GM12878 (cell line): ENCODE measurements at regions not wholly inside any gene's neighbourhood (a gene's known extent, or its start where the extent isn't known, plus 50 kb on each side); places are given as distances from the start of the nearest gene placed in this dataset.

Experiments
- ATAC-seq: fragments of 200-7000 bp; cut with Tn5 transposase; 3 replicates; pipeline ENCODE4 v1.9.1; 2020; ENCODE audit warnings: mild to moderate bottlenecking, moderate library complexity
- BruUV-seq: library from RNA; stranded (reverse); fragments of 400-500 nt; replicated peaks from 2 replicates; lab custom pipeline; 2021; lab: Mats Ljungman, UMichigan
- CTCF ChIA-PET: fragments of 300-600 bp; sonication (Branson Sonifier 250); formaldehyde crosslinking; extraction: SDS; loops from one replicate; lab custom pipeline; 2021; ENCODE audit warnings: inconsistent platforms; lab: Yijun Ruan, JAX
- POLR2A ChIA-PET: fragments of 350-600 bp; formaldehyde crosslinking; extraction: SDS; loops from one replicate; lab custom pipeline; 2021; ENCODE audit warnings: inconsistent platforms; lab: Charles Lee
- RAD21 ChIA-PET: fragments of 300-600 bp; sonication (Branson Sonifier 250); formaldehyde crosslinking; loops from one replicate; lab custom pipeline; 2023; ENCODE audit warnings: antibody characterized with exemption; ENCODE audit not compliant: unreplicated experiment; lab: Charles Lee
- SMC1A ChIA-PET: fragments of 300-600 bp; sonication (Branson Sonifier 250); formaldehyde crosslinking; loops from one replicate; lab custom pipeline; 2023; ENCODE audit not compliant: unreplicated experiment, uncharacterized antibody; lab: Charles Lee
- DNase-seq: peaks from one replicate; pipeline ENCODE4 v3.0.0-alpha.2; 2011; ENCODE audit warnings: low read depth, low spot score
- FAIRE-seq: peaks from 3 replicates; lab custom pipeline; 2011; peaks lifted over from hg19 to GRCh38; lab: Jason Lieb, UNC
- H2AFZ ChIP-seq: 2 replicates; pipeline ENCODE4 v1.6.0; 2011; ENCODE audit warnings: low read depth, low read length, control low read depth; ENCODE audit not compliant: control insufficient read depth
- H3K27ac ChIP-seq: 2 replicates; pipeline ENCODE4 v1.5.1; 2011; ENCODE audit warnings: control low read depth; ENCODE audit not compliant: control insufficient read depth, insufficient read depth
- H3K27me3 ChIP-seq, 2 experiments: replicated peaks in 1 of 2; 2 replicates each; pipeline versions ENCODE4 v1.6.0 to v1.6.1; 2011; ENCODE audit warnings: low read length in 1 of 2; ENCODE audit not compliant: control insufficient read depth in 2 of 2, insufficient read depth in 2 of 2
- H3K36me3 ChIP-seq, 2 experiments: 2 replicates each; pipeline ENCODE4 v1.5.1; 2011; ENCODE audit warnings: low read length in 1 of 2; ENCODE audit not compliant: control insufficient read depth in 2 of 2, insufficient read depth in 2 of 2
- H3K4me1 ChIP-seq: 2 replicates; pipeline ENCODE4 v1.6.1; 2011; ENCODE audit warnings: mild to moderate bottlenecking, low read length, moderate library complexity, mixed read lengths; ENCODE audit not compliant: control insufficient read depth, insufficient read depth
- H3K4me2 ChIP-seq: 2 replicates; pipeline ENCODE4 v1.6.0; 2011; ENCODE audit warnings: control low read depth; ENCODE audit not compliant: control insufficient read depth, insufficient read depth
- H3K4me3 ChIP-seq: fragments of 200-600 bp; sonication (generic); 2 replicates; pipeline ENCODE4 v1.5.1; 2016
- H3K79me2 ChIP-seq: 2 replicates; pipeline ENCODE4 v1.6.0; 2011; ENCODE audit warnings: low read length; ENCODE audit not compliant: control insufficient read depth, insufficient read depth
- H3K9ac ChIP-seq: 2 replicates; pipeline ENCODE4 v1.8.0; 2011; ENCODE audit warnings: low read length, control low read depth, mixed read lengths; ENCODE audit not compliant: control insufficient read depth, insufficient read depth
- H3K9me3 ChIP-seq: replicated peaks from 3 replicates; pipeline ENCODE4 v1.5.1; 2011; ENCODE audit warnings: mild to moderate bottlenecking, low read length; ENCODE audit not compliant: control insufficient read depth, insufficient read depth
- H4K20me1 ChIP-seq: 2 replicates; pipeline ENCODE4 v1.6.0; 2011; ENCODE audit not compliant: control insufficient read depth, insufficient read depth
- ATF7 ChIP-seq: fragments of 450-650 bp; IDR thresholded peaks from 2 replicates; pipeline ENCODE4 v1.6.1; 2016; ENCODE audit warnings: low read depth, mild to moderate bottlenecking
- FOXK2 ChIP-seq: fragments of 450-650 bp; IDR thresholded peaks from 2 replicates; pipeline ENCODE4 v1.6.1; 2017; ENCODE audit warnings: mild to moderate bottlenecking, moderate library complexity
- GATAD2B ChIP-seq: fragments of 450-650 bp; conservative IDR thresholded peaks from 2 replicates; pipeline ENCODE4 v1.6.1; 2017; ENCODE audit warnings: low read depth, mild to moderate bottlenecking, moderate library complexity
- IKZF1 ChIP-seq: fragments of 450-650 bp; conservative IDR thresholded peaks from 2 replicates; pipeline ENCODE4 v1.6.1; 2017; ENCODE audit warnings: antibody characterized with exemption, mild to moderate bottlenecking
- SRF ChIP-seq, 2 experiments: IDR thresholded peaks; 2 replicates each; pipeline ENCODE4 v1.6.1; 2011; ENCODE audit warnings: low read depth in 2 of 2, low read length in 2 of 2, mild to moderate bottlenecking in 1 of 2, moderate library complexity in 1 of 2
- TCF12 ChIP-seq: IDR thresholded peaks from 2 replicates; pipeline ENCODE4 v1.6.1; 2011; ENCODE audit warnings: low read depth, mild to moderate bottlenecking, low read length
- ZSCAN29 ChIP-seq: fragments of 450-650 bp; IDR thresholded peaks from 2 replicates; pipeline ENCODE4 v1.6.1; 2017; ENCODE audit warnings: mild to moderate bottlenecking, moderate library complexity
- WGBS: methylation state at CpG from one replicate; pipeline ENCODE4 v1.1.6; 2016; ENCODE audit warnings: low lambda C conversion rate; ENCODE audit not compliant: insufficient replicate concordance, insufficient coverage; ENCODE audit errors: missing lambda C conversion rate; 5-methylcytosine and 5-hydroxymethylcytosine counted together
- in situ Hi-C: fragments of 300-500 bp; cut with MboI; formaldehyde crosslinking; loops from 9 replicates; pipeline ENCODE4 v1.14.3; 2018; ENCODE audit warnings: mixed read lengths
- intact Hi-C: fragments of 100-400 bp; cut with micrococcal nuclease; formaldehyde crosslinking; loops from one replicate; pipeline ENCODE4 v1.14.2; 2022; ENCODE audit not compliant: unreplicated experiment
- TF ChIP-seq, protein P1 (sequence below): fragments of 450-650 bp; formaldehyde crosslinking; IDR thresholded peaks from 2 replicates; pipeline ENCODE4 v1.4.0; 2022; ENCODE audit warnings: mild to moderate bottlenecking, moderate library complexity

DNA sequence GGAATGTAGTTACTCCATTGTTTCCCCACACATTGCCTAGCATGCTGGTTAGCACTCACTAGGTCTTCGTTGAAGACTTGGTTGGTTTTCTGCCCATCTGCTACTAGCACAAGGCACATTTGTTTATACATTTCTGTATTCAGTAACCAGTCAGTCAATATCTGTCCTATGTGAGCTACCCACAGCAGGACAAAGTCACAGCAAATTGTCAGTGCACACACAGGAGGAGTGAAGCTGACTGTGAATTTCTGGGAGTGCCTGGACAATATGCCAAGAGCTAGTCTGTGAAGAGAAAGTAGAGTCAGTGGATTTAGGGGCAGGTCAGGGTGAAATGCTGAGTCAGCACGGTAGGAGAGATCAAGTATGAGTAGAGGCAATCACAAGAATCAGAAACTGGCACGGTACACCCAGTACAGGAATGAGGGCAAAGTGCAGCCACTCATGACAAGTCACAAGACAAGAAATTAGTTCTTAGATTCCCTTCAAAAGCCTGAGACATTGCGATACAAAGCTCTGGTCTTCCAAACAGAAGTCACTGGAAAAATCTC, 1049.8 kb upstream of the POU3F4 start:
- RAD21 ChIA-PET, result no interaction called here
- H3K27ac ChIP-seq, result no peak overlapping the region
- no peaks in the 10 kb centered on the region for H4K20me1 ChIP-seq
- in situ Hi-C loops (no loop called here), intact Hi-C loops (no loop called here)
- SMC1A ChIA-PET, result interaction anchor here (1.2 kb wide), 1 partner anchor 14 kb away, joined by 5 read pairs; no protein-coding TSS in a partner anchor
- no TSS peak for BruUV-seq
- no peak overlapping the region for H2AFZ ChIP-seq
- CTCF ChIA-PET, result no interaction called here
- FAIRE-seq (no peak), DNase-seq (no peak), ATAC-seq (no peak)
- H3K9ac ChIP-seq, result no peak overlapping the region
- H3K27me3 ChIP-seq, result no peaks in the 10 kb centered on the region
- H3K36me3 ChIP-seq, result no peaks in the 10 kb centered on the region
- H3K4me1 ChIP-seq, result no peaks in the 10 kb centered on the region
- TF ChIP-seq SRF (IDR thresholded peaks at IDR 0.05; ENCODE audit: low read depth in 2 of 2, low read length in 2 of 2), result no peak
- no peak for TF ChIP-seq ZSCAN29
- no peak for TF ChIP-seq ATF7
- TF ChIP-seq, protein P1, sequence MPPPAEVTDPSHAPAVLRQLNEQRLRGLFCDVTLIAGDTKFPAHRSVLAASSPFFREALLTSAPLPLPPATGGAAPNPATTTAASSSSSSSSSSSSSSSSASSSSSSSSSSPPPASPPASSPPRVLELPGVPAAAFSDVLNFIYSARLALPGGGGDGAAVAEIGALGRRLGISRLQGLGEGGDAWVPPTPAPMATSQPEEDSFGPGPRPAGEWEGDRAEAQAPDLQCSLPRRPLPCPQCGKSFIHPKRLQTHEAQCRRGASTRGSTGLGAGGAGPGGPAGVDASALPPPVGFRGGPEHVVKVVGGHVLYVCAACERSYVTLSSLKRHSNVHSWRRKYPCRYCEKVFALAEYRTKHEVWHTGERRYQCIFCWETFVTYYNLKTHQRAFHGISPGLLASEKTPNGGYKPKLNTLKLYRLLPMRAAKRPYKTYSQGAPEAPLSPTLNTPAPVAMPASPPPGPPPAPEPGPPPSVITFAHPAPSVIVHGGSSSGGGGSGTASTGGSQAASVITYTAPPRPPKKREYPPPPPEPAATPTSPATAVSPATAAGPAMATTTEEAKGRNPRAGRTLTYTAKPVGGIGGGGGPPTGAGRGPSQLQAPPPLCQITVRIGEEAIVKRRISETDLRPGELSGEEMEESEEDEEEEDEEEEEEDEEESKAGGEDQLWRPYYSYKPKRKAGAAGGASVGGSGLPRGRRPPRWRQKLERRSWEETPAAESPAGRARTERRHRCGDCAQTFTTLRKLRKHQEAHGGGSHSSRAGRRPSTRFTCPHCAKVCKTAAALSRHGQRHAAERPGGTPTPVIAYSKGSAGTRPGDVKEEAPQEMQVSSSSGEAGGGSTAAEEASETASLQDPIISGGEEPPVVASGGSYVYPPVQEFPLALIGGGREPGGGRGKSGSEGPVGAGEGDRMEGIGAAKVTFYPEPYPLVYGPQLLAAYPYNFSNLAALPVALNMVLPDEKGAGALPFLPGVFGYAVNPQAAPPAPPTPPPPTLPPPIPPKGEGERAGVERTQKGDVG (CRISPR knock-in tag), result no peak
- no peak for TF ChIP-seq TCF12
- TF ChIP-seq IKZF1, result no peak
- TF ChIP-seq GATAD2B, result no peak
- no peak for TF ChIP-seq FOXK2
- no peak overlapping the region for H3K4me2 ChIP-seq
- 8% methylated on average over 4 of the region's 4 CpGs for WGBS
- H3K79me2 ChIP-seq, result no peaks in the 10 kb centered on the region
- H3K4me3 ChIP-seq, result no peak overlapping the region
- POLR2A ChIA-PET, result no interaction called here
- no peaks in the 10 kb centered on the region for H3K9me3 ChIP-seq
